Activated naive CD8-positive, alpha-beta T cell (primary cell): ENCODE measurements at regions not wholly inside any gene's neighbourhood (a gene's known extent, or its start where the extent isn't known, plus 50 kb on each side); places are given as distances from the start of the nearest gene placed in this dataset.
"Not testable (repeated sequence)": the region's sequence is repeated elsewhere in the genome, so short reads cannot be mapped to it uniquely, and the experiment has no call there.

Experiments used
- H3K27ac Mint-ChIP-seq: one replicate; pipeline ENCODE4 v1.8.0; 2021; ENCODE audit warnings: mixed read lengths
- H3K27me3 Mint-ChIP-seq: one replicate; pipeline ENCODE4 v1.8.0; 2021; ENCODE audit warnings: mixed read lengths
- H3K36me3 Mint-ChIP-seq: one replicate; pipeline ENCODE4 v1.8.0; 2021; ENCODE audit warnings: mixed read lengths
- H3K4me1 Mint-ChIP-seq: one replicate; pipeline ENCODE4 v1.8.0; 2021; ENCODE audit warnings: low read depth, mixed read lengths
- H3K4me3 Mint-ChIP-seq: one replicate; pipeline ENCODE4 v1.8.0; 2021; ENCODE audit warnings: mild to moderate bottlenecking, mixed read lengths
- H3K9me3 Mint-ChIP-seq: one replicate; pipeline ENCODE4 v1.8.0; 2021; ENCODE audit warnings: low read depth, mixed read lengths

DNA sequence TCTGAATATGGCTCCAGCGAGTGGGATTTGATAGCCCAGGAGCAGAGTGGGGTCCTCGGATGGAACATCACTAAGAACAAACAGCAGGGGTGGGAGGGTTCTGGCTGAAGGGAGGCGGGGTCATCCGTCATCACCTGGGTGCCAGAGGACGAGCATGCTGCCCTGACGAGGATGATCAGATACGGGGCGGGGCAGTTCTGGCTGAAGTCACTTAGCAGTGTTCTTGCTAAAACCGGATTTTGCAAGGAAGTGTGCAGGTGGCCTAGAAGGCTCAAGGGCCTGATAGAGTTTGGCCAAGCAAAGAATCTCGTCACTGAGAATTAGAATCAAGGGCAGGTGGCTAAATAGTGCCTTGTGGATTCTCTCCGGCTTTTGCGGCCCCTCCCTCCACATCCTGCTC is 4442.5 kb upstream of the TPTE start:
- H3K36me3 Mint-ChIP-seq, H3K27me3 Mint-ChIP-seq, H3K4me3 Mint-ChIP-seq, H3K4me1 Mint-ChIP-seq, H3K27ac Mint-ChIP-seq, H3K9me3 Mint-ChIP-seq: not testable (repeated sequence)

DNA sequence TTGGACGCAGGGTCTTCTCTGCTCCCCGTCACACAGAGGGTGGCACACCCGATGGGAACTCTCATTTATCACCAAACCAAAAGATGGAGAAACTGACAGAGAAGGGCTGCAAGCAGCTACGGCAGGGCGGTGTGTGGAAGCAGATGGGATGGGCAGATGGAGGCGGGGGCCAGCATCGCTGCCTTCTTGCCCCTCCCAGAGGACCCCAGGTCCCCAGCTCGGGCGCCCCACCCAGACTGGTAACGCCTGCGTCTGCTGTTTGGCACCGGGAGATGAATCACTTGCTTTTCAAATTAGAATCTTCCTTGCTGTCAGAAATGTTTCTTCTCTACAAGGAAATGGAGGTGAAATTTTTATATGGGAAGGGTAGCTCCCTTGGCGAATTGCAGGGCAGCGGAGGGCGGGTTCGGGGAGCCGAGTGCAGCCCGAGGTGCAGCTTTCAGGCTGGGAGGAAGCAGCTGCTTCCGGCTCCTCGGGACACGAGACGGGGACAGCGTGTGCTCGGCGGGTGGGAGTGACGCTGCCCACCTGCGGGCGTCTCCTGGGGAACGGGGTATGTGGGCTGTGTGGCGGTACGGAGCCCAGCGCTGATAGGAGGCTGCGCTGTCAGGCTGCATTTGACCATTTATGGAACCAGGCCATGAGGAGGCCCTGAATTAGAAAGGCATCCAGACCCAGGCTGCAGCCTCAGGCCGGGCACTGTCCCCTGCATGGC is 4440.3 kb upstream of the TPTE start:
- H3K4me1 Mint-ChIP-seq, H3K36me3 Mint-ChIP-seq, H3K4me3 Mint-ChIP-seq, H3K9me3 Mint-ChIP-seq, H3K27ac Mint-ChIP-seq, H3K27me3 Mint-ChIP-seq: not testable (repeated sequence)

DNA sequence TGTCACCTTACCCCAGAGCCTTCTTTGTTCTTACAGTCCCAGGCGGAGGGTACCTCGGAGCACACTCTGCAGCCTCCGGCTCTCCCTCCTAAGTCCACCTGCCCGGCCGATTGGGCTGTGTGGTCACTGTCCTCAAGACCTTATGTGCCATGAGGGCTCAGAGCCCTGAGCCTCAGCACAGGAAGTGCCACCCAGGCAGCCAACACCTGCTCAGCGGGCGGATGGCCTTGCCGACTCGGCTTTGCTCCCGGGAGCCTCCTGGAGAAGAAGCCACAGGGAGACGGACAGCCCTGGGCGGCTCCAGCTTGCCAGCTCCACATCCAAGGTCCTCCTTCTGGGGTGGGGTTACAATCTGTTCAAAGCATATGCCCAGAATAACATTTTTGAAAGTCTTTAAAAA is 4439.2 kb upstream of the TPTE start:
- H3K27me3 Mint-ChIP-seq = not testable (repeated sequence)

DNA sequence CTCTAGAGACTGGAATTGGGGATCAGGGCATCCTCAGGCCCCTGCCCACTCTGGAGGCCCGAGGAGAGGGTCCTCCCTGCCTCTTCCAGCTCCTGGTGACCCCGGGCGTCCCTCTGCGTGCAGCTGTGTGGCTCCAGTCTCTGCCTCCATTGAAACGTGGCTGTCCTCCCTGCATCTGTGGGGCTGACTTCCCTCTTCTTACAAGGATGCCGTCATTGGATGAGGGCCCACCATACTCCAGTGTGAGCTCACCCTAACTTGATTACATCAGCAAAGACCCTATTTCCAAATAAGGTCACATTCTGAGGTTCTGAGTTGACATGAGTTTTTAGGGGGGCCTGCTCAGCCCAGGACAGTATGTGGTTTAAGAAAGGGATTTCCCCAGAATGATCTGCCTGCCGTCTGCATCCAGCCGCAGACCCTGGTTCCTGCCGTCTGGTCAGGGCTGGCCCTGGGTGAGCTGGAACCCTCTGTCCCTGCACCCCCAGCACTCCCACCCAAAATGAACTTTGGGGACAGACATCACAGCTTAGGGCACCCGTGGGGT is 4437.7 kb upstream of the TPTE start:
- not testable (repeated sequence) for H3K4me3 Mint-ChIP-seq, H3K9me3 Mint-ChIP-seq, H3K36me3 Mint-ChIP-seq, H3K27ac Mint-ChIP-seq, H3K27me3 Mint-ChIP-seq, H3K4me1 Mint-ChIP-seq

More for the DNA sequence above, 4439.2 kb upstream of the TPTE start:
- not testable (repeated sequence) for H3K36me3 Mint-ChIP-seq, H3K4me3 Mint-ChIP-seq, H3K27ac Mint-ChIP-seq, H3K9me3 Mint-ChIP-seq, H3K4me1 Mint-ChIP-seq

DNA sequence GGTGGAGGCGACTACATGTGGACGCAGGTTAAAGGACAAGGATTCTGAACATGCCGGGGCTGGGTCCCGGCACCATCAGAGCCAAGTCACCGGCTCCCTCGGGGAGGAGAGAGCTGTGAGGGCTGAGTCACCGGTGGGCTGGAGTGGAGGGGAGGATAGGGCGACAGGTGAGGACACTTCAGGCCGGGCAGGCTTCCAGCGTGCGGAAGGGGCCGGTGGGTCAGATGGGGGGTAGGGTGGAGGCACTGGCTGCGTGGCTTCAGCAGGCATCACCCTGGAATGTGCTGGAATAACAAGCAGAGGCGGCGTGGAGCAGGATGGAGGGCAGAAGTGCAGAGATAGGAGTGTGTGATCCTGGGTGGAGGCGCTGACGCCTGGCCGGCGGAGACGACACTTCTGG is 4435.3 kb upstream of the TPTE start:
- not testable (repeated sequence) for H3K36me3 Mint-ChIP-seq, H3K9me3 Mint-ChIP-seq, H3K4me1 Mint-ChIP-seq, H3K4me3 Mint-ChIP-seq, H3K27me3 Mint-ChIP-seq, H3K27ac Mint-ChIP-seq

DNA sequence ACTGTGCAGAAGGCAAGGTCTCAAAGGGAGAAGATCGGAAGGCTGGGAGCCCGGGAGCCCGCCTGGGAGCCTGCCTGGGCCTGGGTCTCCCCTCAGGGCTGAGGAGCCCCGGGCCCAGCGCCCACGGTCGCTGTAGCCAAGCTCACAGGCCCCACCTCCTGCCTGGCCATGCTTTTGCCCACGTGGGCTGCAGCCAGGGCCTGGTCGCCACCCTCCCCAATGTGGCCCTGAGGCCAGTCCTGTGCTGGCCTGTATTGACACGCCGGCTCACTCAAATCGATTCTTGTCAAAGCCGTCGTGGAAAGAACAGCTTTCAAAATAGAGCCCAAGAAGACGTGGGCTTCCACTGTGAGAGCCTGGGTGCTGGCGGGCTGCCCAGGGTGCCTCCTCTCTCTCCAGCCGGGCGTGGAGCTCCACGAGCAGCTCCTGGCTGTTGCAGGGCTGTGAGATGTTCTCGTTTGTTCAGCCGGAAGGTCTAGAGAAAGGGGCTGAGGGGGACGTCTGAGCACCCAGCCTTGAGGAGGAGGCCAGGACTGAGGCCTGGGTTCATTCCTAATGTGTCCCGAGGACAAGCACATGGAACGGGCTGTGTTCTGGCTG is 4433.7 kb upstream of the TPTE start:
- not testable (repeated sequence) for H3K27me3 Mint-ChIP-seq, H3K4me1 Mint-ChIP-seq, H3K9me3 Mint-ChIP-seq, H3K27ac Mint-ChIP-seq, H3K36me3 Mint-ChIP-seq, H3K4me3 Mint-ChIP-seq

DNA sequence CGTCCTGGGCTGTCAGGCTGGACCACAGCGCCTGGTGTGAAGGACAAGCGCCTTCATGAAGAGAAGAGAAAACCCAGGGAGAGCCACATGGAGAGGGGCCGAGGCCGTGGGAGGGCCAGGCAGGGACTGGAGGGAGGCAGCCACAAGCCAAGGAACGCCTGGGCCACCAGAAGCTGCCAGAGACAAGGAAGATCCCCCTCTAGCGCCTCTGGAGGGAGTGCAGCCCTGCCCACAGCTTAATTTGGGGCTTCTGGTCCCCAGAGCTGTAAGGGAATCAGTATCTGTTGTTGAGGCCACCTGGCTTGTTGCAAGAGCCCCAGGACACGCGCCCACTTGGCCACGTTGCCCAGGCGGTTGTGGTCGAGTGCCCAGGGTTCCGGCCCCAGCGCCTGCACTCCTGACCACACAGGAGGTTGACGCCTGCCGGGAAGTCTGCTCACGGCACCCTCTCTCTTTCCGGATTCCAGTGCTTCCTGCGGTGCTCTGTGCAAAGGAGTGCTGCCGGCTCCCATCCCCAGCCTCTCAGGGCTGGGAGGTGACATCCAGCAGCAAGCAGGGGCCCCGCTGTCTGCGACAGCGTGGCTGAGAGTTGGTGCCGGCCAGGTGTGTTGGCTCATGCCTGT is 4431.0 kb upstream of the TPTE start:
- H3K27ac Mint-ChIP-seq, H3K36me3 Mint-ChIP-seq, H3K27me3 Mint-ChIP-seq, H3K4me3 Mint-ChIP-seq, H3K4me1 Mint-ChIP-seq, H3K9me3 Mint-ChIP-seq: not testable (repeated sequence)

DNA sequence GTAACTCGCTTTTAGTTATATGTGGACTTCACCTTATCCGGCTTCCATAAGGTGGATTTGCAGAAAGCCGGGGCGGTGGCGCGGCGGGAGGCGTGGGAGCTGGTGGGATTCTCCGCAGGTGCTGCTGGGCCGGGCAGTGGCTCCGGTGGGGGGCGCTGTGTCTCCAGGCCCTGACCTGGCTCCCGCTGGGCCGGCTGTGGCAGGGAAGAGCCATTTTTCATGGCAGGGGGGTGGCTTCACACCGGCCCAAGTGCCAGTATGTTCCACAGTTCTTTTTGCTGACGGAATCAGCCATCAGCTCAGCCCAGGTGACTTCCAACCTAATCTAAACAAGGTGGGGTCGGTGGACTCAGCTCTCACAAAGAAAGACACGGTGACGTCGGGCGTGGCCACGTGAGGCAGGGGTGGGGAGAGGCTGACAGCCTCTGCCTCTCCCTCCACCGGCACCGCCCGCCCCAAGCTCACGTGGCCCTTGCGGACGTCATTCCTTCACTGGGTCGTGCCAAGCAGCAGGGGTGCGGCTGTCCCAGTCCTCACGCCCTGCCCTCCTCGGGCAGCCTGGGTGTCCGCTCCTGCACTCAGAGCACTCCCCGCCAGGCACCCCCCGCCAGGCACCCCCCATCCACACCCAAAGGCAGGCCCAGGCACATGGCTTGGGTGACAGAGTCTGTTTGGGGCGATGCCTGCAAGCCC is 4429.9 kb upstream of the TPTE start:
- not testable (repeated sequence) for H3K36me3 Mint-ChIP-seq, H3K27me3 Mint-ChIP-seq, H3K4me1 Mint-ChIP-seq, H3K9me3 Mint-ChIP-seq, H3K4me3 Mint-ChIP-seq, H3K27ac Mint-ChIP-seq

DNA sequence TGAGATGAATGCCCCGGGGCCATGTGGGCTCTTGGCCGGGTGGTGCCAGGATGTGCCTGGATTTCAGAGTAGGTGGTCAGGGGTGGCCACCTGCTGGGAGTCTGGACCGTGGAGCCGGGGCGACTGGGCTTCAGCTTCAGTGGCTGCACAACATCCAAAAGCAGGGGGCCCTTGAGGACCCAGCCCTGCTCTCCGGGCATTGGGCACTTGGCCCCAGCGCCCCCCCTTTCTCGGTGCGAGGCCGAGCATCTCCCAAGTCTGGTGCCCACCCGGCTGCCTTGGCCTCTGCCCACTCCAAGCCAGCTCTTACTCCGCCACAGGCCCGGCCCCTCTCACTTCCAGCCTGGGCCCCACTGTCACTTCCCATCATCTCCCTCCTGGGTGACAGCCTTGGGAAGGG is 4429.0 kb upstream of the TPTE start:
- not testable (repeated sequence) for H3K27ac Mint-ChIP-seq, H3K27me3 Mint-ChIP-seq, H3K4me3 Mint-ChIP-seq, H3K36me3 Mint-ChIP-seq, H3K4me1 Mint-ChIP-seq, H3K9me3 Mint-ChIP-seq

DNA sequence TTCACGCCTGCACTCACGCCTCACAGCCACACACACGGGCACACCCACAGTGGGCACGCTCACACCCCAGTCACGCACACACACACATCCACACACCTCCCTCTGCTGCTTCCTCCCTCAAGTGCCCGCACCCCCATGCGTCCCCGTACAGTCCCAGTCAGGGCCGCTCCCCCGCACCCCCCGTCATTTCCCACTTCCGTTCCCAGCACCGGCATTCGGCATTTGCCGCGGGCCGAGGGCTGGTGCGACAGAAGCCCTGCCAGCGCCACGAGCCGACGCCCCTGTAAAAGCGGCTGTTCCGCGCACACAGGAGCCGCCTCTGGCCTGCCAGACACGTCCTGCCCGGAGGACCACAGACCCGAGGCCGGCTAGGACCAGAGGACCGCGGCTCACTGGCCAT is 4428.0 kb upstream of the TPTE start:
- H3K36me3 Mint-ChIP-seq, H3K4me1 Mint-ChIP-seq, H3K9me3 Mint-ChIP-seq, H3K27me3 Mint-ChIP-seq, H3K27ac Mint-ChIP-seq, H3K4me3 Mint-ChIP-seq: not testable (repeated sequence)

DNA sequence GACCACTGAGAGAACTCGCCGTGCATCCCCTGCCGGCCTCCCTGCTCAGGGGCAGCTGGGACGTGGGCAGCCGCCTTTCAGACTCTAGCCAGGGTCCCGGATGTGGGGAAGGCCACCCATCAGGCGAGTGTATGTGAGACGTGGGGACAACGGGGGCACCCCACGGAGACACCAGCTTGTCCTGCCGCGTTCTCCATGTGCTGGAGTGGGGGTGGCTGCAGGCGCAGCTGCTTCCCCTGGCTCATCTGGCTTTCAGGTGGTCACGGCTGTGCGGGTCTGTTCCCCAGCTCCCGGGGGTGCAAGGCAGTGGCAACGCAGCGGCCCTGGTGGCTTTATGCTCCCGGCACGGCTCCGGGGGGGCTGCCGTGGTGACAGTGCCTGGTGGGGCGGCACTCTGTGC is 4427.5 kb upstream of the TPTE start:
- H3K27me3 Mint-ChIP-seq, H3K36me3 Mint-ChIP-seq, H3K4me3 Mint-ChIP-seq, H3K9me3 Mint-ChIP-seq, H3K27ac Mint-ChIP-seq, H3K4me1 Mint-ChIP-seq: not testable (repeated sequence)

DNA sequence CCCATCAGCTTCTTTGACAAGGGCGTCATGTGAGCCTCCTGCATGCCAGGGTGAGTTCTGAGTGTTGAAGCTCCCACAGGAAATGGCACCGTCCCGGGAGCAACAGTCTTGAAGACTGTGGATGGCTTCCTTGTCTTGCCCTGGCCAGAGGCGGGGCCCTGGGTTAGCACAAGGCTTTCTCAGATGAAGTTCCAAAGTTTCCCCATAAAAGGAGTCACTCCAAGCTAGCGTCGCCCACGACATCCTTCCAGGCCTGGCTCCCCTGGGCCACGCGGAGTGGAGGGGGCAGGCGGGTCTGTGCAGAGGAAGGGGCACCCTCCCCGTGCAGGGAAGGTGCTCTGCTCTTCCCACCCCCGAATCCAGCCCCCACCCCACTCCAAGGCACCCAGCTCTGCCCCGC is 4426.1 kb upstream of the TPTE start:
- not testable (repeated sequence) for H3K27ac Mint-ChIP-seq, H3K9me3 Mint-ChIP-seq, H3K27me3 Mint-ChIP-seq, H3K4me1 Mint-ChIP-seq, H3K4me3 Mint-ChIP-seq, H3K36me3 Mint-ChIP-seq

DNA sequence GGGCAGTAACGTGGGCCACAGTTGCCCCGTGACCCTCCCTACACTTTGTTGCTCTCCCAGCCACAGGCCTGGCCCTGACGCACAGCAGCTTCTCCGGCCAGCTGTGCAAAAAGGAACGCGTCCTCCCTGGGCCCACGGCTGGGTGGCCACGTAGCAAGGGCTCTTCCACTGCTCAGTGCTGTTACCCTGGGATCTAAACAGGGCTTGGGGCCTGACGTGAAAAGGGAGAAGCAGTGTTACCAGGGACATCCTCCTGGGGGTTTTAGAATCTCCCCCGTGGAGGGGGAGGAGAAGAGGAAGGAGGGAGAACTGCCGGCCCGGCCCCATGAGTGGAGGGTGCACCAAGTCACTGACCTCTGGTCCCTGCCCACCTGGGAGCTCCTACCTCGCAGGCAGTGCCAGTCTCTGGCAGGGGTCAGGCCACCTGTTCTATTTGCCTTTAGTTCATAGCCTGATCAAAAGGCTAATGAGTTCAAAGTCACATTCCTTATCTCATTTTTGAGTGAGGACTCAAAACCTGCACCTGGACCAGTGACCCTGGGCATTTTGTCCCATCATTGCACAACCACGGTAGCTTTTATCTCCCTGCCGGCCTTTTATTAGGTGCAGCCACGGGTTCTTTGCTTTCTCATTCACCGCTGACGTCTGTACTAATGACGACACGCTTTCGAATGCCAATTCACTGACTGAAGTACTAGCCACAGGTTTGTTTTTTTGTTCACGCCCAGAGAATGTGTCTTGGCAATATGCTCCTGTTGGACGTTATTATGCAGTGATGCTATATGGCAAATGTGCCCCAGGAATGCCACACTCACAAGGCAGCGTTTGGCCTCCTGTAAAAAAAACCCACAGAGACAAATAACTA is 4424.6 kb upstream of the TPTE start:
- not testable (repeated sequence) for H3K36me3 Mint-ChIP-seq, H3K4me3 Mint-ChIP-seq, H3K27me3 Mint-ChIP-seq, H3K27ac Mint-ChIP-seq, H3K4me1 Mint-ChIP-seq, H3K9me3 Mint-ChIP-seq

DNA sequence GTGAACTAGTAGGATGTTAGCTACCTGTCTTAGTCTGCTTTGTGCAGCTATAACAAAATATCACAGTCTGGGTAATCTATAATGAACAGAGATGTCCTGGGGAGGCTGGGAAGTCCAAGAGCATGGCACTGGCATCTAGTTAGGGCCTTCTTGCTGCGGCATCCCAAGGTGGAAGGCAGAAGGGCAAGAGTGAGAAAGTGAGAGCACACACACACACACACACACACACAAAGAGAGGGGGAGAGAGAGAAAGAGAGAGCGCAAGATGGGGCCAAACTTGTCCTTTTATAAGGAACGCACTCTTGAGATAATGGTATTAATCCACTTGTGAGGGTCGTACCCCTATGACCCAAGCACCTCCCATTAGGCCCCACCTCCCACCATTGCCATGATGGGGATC is 4423.6 kb upstream of the TPTE start:
- H3K27me3 Mint-ChIP-seq, H3K27ac Mint-ChIP-seq, H3K9me3 Mint-ChIP-seq, H3K4me3 Mint-ChIP-seq, H3K36me3 Mint-ChIP-seq, H3K4me1 Mint-ChIP-seq: not testable (repeated sequence)
